SU-DHL-6 (cell line): ENCODE measurements at regions not wholly inside any gene's neighbourhood (a gene's known extent, or its start where the extent isn't known, plus 50 kb on each side); places are given as distances from the start of the nearest gene placed in this dataset.

Source experiments
- H2AFZ ChIP-seq: fragments of 200-600 bp; sonication (generic); 2 replicates; pipeline ENCODE4 v1.6.1; 2014; ENCODE audit warnings: low read depth, mild to moderate bottlenecking, moderate library complexity, mixed read lengths, antibody characterized with exemption, low read length; ENCODE audit not compliant: severe bottlenecking
- H3F3A ChIP-seq: fragments of 200-600 bp; shearing (Covaris generic); 2 replicates; pipeline ENCODE4 v1.6.0; 2016; ENCODE audit warnings: antibody characterized with exemption, mild to moderate bottlenecking; ENCODE audit not compliant: insufficient read depth
- H3K27ac ChIP-seq: fragments of 200-600 bp; sonication (generic); 2 replicates; pipeline ENCODE4 v1.5.1; 2016; ENCODE audit warnings: low read depth, mild to moderate bottlenecking, low read length, moderate library complexity, mixed read lengths
- H3K27me3 ChIP-seq: fragments of 200-600 bp; sonication (generic), shearing (Covaris generic); 2 replicates; pipeline ENCODE4 v1.6.0; 2014; ENCODE audit warnings: mild to moderate bottlenecking, low read length
- H3K36me3 ChIP-seq: fragments of 200-600 bp; sonication (generic); 2 replicates; pipeline ENCODE4 v1.6.1; 2014; ENCODE audit warnings: mild to moderate bottlenecking, low read length, mixed read lengths
- H3K4me2 ChIP-seq: fragments of 300-600, 200-600 bp; shearing (Covaris generic), sonication (generic); 2 replicates; pipeline ENCODE4 v1.6.0; 2014; ENCODE audit warnings: low read length, low read depth, mild to moderate bottlenecking; ENCODE audit not compliant: poor library complexity, severe bottlenecking
- H3K4me3 ChIP-seq: fragments of 200-600 bp; sonication (generic); 2 replicates; pipeline ENCODE4 v1.5.1; 2014; ENCODE audit warnings: antibody characterized with exemption, low read length, mild to moderate bottlenecking, mixed read lengths; ENCODE audit not compliant: insufficient read depth, poor library complexity, severe bottlenecking
- H3K79me2 ChIP-seq: fragments of 200-600 bp; sonication (generic); 2 replicates; pipeline ENCODE4 v1.6.1; 2014; ENCODE audit warnings: mild to moderate bottlenecking, low read length, moderate library complexity; ENCODE audit not compliant: insufficient read depth
- H3K9ac ChIP-seq: fragments of 200-600 bp; sonication (generic); 2 replicates; pipeline ENCODE4 v1.7.0; 2014; ENCODE audit warnings: mild to moderate bottlenecking, low read length
- H3K9me2 ChIP-seq: fragments of 200-600 bp; sonication (generic); replicated peaks from 2 replicates; pipeline ENCODE4 v1.6.1; 2014; ENCODE audit warnings: low read length; ENCODE audit not compliant: insufficient read depth
- H3K9me3 ChIP-seq: fragments of 200-600 bp; sonication (generic); 2 replicates; pipeline ENCODE4 v1.6.1; 2014; ENCODE audit warnings: low read length, mixed read lengths; ENCODE audit not compliant: insufficient read depth
- H4K20me1 ChIP-seq: fragments of 200-600 bp; sonication (generic); 2 replicates; pipeline ENCODE4 v1.6.1; 2014; ENCODE audit warnings: low read depth, mild to moderate bottlenecking, antibody characterized with exemption, low read length, moderate library complexity, mixed read lengths
- CTCF ChIP-seq: fragments of 200-600 bp; sonication (generic); IDR thresholded peaks from one replicate; pipeline ENCODE4 v1.5.1; 2017; ENCODE audit warnings: antibody characterized with exemption, mild to moderate bottlenecking, low read length, moderate library complexity; ENCODE audit not compliant: insufficient read depth, poor library complexity, severe bottlenecking
- EZH2phosphoT487 ChIP-seq: fragments of 200-600 bp; sonication (generic), shearing (Covaris generic); conservative IDR thresholded peaks from 2 replicates; pipeline ENCODE4 v1.6.1; 2018; ENCODE audit warnings: mild to moderate bottlenecking, antibody characterized with exemption, low read length, moderate library complexity, mixed read lengths

DNA sequence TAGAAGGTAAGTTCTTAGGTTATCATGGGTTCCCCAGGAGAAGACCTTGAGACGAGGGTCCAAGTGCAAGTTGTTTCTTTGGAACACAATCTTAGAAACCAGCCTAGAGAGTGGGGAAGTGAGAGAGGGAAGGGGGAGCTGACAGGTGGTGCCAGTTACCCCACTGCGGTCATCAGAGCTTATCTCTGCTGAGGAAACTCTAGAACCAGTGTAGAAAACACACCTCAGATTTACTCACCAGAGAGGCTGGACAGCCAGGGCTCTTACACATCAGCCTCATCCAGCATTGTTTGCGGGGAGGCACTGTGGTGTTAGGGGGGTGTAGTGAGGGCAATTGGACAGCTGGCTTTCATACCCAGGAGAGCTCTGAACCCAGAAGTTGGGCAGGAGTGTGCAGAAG, 206.5 kb upstream of the RAI14 start:
- no peaks in the 10 kb centered on the region for H4K20me1 ChIP-seq
- H2AFZ ChIP-seq, result no peak overlapping the region
- no peak overlapping the region for H3K27ac ChIP-seq
- no peaks in the 10 kb centered on the region for H3K9me2 ChIP-seq
- H3K79me2 ChIP-seq, result no peaks in the 10 kb centered on the region
- no peak overlapping the region for H3K4me3 ChIP-seq
- H3K27me3 ChIP-seq, result no peaks in the 10 kb centered on the region
- no peaks in the 10 kb centered on the region for H3K36me3 ChIP-seq
- no peak overlapping the region for H3K9ac ChIP-seq
- no peaks in the 10 kb centered on the region for H3F3A ChIP-seq
- H3K9me3 ChIP-seq, result no peaks in the 10 kb centered on the region
- no peak for TF ChIP-seq EZH2phosphoT487
- TF ChIP-seq CTCF, result no peak
- H3K4me2 ChIP-seq, result no peak overlapping the region

DNA sequence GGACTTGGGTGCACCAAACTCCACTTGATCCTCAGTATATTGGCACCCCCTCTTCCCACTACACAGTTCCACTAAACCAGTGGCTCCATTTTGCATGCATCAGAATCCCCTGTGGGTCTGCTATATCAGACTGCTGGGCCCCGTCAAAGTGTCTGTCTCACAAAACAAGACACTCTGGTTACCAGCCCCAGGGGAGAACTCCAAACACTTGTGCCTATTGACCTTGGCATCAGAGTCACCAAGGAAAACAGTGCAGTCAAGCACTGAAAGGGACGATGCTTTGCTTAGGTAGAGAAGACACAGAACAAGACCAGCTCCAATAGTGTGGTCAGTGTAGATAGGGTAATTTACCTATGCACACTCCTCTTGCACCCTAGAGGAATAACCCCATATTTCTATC, 205.8 kb upstream of the RAI14 start:
- H3K9ac ChIP-seq, result no peak overlapping the region
- no peaks in the 10 kb centered on the region for H3K27me3 ChIP-seq
- no peaks in the 10 kb centered on the region for H3F3A ChIP-seq
- H3K4me2 ChIP-seq, result no peak overlapping the region
- H3K36me3 ChIP-seq, result no peaks in the 10 kb centered on the region
- H3K27ac ChIP-seq, result no peak overlapping the region
- H2AFZ ChIP-seq, result no peak overlapping the region
- H4K20me1 ChIP-seq, result no peaks in the 10 kb centered on the region
- H3K79me2 ChIP-seq, result no peaks in the 10 kb centered on the region
- H3K4me3 ChIP-seq, result no peak overlapping the region
- no peaks in the 10 kb centered on the region for H3K9me2 ChIP-seq
- H3K9me3 ChIP-seq, result no peaks in the 10 kb centered on the region
- no peak for TF ChIP-seq CTCF
- TF ChIP-seq EZH2phosphoT487, result no peak

DNA sequence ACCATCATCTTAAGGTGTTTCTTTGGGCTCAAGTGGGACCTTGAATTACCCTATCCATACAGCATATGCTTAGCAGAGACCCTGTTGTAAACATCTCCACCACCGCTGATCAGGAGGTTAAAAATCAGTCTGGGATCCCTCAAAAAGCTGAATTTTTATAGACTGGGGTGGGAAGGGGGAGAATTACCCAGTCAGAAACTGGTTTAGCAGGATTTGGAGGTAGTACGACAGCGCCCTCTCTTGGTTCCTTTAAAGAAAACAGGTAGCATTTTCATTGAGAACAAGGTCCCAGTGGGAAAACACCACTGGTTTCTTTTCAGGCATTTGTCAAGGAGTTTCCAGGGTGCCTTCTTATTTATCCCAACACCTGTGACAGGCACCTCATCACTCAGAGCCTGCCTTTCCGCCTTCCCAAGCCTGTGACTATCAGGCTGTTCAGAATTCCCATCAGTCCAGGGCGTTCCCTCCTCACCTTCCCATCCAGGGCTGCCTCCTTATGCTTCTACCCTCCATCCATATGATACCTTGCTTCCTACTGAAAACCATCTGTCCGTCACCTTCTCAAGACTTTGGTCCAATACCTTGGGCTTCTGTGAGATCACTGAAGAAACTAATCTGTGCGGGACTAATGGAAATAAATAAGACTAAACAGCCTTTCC, 203.8 kb upstream of the RAI14 start:
- no peaks in the 10 kb centered on the region for H3K27me3 ChIP-seq
- H3K27ac ChIP-seq, result no peak overlapping the region
- H2AFZ ChIP-seq, result no peak overlapping the region
- H3K79me2 ChIP-seq, result no peaks in the 10 kb centered on the region
- no peaks in the 10 kb centered on the region for H3F3A ChIP-seq
- TF ChIP-seq CTCF (no peak), EZH2phosphoT487 (no peak)
- H4K20me1 ChIP-seq, result no peaks in the 10 kb centered on the region
- no peak overlapping the region for H3K9ac ChIP-seq
- H3K4me2 ChIP-seq, result no peak overlapping the region
- H3K9me3 ChIP-seq, result no peaks in the 10 kb centered on the region
- H3K9me2 ChIP-seq, result no peaks in the 10 kb centered on the region
- no peaks in the 10 kb centered on the region for H3K36me3 ChIP-seq
- no peak overlapping the region for H3K4me3 ChIP-seq
